GM21825 (cell line): ENCODE measurements at regions not wholly inside any gene's neighbourhood (a gene's known extent, or its start where the extent isn't known, plus 50 kb on each side); places are given as distances from the start of the nearest gene placed in this dataset.
"Not testable (repeated sequence)": the region's sequence is repeated elsewhere in the genome, so short reads cannot be mapped to it uniquely, and the experiment has no call there.

Source experiments
- ATAC-seq: cut with Tn5 transposase; IDR thresholded peaks from one replicate; pipeline ENCODE4 v1.9.1; 2021; ENCODE audit warnings: mild to moderate bottlenecking, moderate library complexity; ENCODE audit not compliant: unreplicated experiment

DNA sequence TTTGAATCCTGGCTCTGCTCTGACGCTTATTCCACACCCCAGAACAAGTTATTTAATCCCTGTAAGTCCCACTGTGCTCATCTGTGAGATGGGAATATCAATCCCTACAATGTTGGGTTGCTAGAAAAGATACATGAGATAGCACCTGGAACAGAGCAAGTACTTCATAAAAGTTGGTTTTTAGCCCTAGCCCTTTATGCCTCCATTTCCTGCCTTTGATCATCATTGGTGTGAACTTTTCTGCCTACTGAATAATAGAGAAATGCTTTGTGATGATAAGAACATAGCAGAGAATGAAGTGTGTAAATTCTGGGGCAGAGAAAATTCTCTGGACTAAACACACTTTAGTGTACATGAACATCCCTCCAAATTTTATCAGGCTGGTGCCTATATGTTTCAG, 90.3 kb upstream of the RANBP6 start:
- no peak for ATAC-seq

DNA sequence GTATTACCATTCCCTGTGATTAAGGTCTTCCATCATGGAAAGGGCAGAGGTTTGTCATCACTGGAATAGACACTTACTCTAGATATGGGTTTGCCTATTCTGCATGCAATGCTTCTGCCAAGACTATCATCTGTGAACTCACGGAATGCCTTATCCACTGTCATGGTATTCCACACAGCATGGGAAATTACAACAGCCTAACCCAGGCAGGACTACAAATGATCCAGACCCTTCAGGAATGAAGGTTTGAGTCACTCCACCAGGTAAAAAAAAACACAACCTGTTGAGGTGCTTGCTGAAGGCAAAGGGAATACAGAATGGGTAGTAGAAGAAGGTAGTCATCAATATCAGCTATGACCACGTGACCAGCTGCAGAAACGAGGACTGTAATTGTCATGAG, 89.0 kb upstream of the RANBP6 start:
- ATAC-seq: not testable (repeated sequence)

DNA sequence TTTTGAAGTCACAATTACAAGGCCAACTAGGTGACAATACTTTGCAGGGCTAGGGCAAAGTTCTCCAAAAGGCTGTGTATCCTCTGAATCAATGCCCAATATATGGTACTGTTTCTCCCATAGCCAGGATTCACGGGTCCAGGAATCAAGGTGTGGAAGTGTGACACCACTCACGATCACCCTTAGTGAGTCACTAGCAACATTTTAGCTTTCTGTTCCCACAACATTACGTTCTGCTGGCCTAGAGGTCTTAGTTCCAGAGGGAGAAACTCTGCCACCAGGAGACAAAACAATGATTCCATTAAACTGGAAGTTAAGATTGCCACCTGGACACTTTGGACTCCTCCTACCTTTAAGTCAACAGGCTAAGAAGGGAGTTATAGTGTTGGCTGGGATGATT, 88.5 kb upstream of the RANBP6 start:
- ATAC-seq: not testable (repeated sequence)

DNA sequence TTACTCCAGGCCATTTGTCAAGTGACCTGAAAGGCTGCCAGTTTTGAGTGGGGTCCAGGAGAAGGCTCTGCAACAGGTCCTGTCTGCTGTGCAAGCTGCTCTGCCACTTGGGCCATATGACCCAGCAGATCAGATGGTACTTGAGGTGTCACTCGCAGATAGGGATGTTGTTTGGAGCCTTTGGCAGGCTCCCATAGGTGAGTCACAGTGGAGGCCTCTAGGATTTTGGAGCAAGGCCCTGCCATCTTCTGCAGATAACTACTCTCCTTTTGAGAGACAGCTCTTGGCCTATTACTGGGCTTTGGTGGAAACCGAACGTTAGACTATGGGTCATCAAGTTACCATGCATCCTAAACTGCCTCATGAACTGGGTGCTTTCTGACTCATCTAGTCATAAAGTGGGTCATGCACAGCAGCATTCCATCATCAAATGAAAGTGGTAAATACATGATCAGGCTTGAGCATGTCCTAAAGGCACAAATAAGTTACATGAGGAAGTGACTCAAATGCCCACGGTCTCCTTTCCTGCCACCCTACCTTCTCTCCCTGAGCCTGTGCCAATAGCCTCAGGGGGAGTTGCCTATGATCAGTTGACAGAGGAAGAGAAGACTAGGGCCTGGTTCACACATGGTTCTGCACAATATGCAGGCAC, 87.0 kb upstream of the RANBP6 start:
- ATAC-seq: not testable (repeated sequence)

DNA sequence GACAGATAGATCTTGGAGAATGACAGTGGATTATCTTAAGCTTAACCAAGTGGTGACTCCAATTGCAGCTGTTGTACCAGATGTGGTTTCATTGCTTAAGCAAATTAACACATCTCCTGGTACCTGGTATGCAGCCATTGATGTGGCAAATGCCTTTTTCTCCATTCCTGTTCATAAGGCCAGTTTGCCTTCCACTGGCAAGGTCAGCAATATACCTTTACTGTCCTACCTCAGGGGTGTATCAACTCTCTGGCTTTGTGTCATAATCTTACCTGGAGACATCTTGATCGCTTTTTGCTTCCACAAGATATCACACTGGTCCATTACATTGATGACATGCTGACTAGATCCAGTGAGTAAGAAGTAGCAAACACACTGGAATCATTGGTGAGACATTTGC, 86.3 kb upstream of the RANBP6 start:
- ATAC-seq: not testable (repeated sequence)

DNA sequence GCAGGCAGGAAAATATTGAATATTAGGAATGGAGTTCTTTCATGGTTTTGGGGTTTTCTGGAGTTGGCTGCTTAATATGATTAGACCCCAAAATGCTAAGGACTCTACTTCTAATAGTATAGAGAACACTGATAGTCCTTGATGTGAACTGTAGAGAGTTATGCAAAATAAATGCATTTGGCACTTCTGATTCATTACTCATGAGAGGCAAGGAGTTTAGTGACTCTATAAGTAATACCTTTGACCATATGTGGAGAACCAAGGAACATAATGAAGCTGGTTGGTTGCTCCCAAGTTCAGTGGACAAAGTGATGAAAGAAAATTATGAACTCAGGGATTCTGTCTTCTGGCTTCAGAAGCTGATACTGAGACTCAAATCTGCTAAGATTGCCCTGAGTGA, 83.9 kb upstream of the RANBP6 start:
- not testable (repeated sequence) for ATAC-seq

DNA sequence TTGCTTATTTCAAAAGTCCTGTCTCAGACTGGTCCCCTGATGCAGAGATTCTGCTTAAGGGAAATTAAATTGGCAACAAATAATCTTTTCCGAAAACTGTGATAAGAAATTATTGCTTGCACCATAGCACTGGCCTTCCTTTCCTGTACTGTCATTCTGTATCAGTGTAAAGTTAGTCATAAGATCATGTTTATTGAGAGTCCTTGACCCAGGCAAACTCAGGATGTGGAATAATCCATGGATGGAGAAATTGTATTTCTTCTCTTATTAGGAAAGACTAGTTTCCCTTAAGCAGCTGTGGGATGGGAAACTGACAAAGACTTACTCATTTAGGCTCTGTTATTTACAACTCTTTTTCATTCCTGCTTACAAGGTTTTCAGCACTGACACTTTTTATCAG, 83.0 kb upstream of the RANBP6 start:
- no peak for ATAC-seq

DNA sequence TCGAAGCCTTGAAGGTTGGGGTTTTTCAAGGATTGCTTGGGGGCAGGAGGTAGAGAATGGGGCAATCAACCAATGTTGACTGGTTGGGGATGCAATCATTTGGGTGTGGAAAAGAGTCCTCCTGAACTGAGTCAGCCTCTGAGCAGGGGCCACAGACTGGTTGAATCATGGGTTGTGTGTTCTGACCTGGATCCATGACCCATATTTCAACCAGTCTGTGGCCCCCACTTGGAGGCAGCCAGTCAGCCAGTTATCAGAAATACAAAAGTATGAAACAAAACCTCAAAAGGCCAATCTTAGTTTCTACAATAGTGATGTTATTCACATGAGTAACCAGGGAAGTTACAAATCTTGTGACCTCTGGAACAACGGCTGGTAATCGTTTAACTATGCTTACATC, 81.4 kb upstream of the RANBP6 start:
- ATAC-seq: no peak

DNA sequence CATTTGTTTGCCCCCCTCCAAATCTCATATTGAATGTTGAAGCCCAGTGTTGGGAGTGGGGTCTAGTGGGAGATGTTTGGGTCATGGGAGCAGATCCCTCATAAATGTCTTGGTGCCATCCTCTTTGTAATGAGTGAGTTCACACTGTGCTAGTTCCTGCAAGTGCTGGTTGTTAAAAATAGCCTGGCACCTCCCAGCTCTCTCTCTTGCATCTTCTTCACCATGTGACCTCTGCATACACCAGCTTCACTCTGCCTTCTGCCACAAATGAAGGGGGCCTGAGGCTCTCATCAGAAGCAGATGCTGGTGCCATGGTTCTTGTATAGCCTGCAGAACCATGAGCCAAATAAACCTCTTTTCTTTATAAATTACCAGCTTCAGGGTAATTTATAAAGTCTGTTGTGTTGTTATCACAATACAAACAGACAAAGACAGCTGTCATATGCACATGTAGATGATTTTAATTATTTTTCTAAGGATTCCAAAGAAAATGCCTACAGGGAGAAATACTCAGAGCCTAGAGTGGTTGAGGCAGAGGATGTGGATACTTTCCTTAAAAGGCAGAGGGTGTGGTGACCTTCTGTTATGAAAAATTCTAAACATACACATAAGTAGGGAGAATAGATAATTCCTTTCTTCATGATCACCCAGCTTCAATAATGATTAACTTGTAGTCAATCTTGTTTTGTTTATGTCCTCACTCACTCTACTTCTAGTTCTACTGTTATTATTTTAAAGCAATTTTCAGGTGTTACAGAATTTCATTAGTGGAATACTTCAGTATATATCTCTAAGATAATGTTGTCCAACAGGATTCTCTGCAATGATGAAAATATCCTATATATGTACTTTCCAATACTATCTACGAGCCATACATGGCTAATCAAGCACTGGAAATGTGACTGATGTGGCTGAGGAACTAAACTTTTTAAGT, 75.1 kb upstream of the RANBP6 start:
- no peak for ATAC-seq

DNA sequence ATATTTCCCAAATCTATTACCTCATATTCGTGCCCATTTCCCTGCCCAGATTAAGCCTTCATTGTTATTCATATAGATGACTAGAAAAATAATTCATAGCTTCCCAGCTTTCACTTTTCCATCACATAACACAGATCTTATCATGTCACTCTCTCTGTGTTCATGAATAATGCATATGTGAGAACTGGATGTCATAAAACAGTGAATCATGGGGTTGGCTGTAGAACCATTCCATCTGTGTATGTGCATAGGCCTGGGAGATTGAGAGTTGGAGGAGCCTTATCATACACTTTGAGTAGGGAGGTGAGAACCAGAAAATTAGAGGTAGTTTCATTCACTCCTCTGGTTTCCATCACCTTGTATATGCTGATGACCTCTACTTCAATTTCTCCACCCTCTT, 73.9 kb upstream of the RANBP6 start:
- no peak for ATAC-seq

DNA sequence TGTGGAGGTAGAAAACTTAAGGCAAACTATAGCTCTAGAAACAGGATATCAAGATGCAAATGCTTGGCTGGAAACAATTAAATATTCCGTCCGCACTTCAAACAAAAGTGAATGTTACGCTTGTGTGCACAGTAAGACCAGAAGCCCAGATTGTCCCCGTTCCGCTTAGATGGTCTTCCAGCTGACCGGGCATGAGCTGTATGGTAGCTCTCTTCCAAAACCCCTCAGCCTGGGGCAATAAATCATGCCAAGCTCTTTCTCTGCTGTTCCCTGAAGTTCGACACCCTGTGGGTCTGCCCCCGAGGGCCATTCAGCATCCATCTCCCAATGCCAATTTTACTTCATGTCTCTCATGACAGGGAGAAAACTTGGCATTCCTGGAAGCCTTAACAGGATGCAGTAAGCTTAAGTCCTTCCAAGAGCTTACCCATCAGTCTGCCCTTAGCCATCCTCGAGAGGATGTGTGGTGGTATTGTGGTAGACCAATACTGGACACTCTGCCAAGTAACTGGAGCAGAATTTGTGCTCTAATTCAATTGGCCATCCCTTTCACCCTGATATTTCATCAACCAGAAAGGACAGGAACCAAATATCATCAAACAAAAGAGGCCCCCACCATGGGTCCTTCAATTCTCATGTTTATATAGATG, 70.7 kb upstream of the RANBP6 start:
- no peak for ATAC-seq

DNA sequence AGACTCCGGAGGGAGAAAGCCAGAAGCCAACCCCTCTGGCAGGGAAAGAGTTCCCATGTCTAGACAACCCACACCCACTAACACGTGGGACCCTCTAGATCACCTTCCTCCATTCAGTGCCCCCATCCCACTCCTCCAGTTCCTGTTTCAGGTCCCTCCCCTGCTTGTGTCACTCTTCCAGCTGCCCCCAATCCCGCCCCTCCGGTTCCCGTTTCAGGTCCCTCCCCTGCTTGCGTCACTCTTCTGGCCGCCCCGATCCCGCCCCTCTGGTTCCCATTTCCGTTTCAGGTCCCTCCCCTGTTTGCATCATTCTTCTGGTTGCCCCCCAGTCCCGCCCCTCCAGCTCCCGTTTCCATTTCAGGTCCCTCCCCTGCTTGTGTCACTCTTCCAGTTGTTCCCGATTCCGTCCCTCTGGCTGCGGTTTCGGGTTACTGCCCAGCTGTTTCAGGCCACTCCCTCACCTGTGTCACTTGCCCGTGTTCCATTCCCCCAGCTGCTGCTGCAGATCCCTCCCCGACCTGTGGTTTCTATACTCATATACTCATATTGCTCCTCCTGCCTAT, 64.8 kb upstream of the RANBP6 start:
- ATAC-seq: peak; percentile 96

DNA sequence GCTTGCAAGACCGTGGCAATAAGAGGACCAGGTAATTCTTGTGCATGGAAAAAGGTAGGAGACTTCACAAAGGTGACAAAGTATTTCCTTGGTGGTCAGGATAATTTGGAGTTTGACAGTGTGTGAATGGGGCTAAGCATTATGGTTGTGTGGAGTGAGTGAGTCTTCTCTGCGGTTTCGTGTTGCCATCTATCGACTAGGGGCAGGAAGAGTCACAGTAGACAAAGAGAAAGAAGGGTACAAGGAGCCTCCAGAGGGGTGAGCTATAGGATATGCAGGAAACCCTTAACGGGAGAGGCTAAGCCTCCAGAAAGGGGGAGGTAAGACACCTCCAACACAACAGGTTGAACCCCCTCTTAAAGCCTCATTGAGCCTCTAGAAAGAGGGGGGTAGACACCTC, 64.0 kb upstream of the RANBP6 start:
- ATAC-seq: no peak

DNA sequence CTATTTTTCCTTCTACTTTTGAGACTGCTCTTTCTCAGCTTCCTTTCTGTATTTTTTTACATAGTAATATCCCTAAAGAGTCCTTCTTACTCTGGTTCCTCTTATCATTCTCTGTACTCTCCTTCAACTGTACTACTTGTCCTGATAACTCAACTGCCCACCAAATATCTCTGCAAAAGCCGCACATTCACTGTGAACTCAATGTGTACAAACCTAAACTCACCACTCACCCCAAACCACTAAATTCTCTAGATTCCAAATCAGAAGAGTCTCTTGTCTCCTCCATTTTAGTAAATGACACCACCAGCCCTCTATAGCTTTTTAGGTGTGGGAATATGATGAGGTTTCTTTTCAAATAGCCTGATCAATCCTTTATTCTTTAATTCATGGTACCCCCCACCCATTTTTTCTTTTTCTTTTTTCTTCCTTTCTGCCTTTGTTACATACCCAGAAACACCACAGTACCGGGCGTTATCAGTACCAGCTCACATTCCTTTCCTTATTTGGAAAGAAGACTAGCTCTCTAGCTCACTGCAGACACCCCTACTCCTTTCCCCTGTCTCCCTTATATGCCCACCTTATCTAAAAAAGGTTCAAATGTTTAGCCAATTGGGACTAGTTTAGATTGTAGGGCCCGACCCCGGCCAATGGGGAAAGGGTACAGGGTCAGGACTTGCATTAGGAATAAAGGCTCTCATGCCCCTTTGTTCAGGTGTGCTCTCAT, 63.1 kb upstream of the RANBP6 start:
- ATAC-seq: no peak

DNA sequence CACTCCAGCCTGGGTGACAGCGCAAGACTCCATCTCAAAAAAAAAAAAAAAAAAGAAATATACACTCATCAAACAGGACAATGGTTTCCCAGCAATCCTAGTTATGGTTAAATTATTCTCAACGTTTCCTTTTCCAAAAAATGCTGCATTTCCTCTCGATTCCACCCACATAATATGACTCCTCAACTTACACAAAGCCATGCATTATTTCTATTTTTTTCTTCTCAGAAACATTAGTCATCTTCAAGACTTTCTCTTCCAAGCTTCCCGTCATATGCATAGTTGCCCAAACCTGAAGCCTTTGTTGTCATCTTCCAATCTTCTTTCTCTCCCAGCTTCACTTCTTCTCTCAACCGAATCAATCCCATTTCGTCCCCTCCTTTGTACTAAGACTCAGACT, 61.4 kb upstream of the RANBP6 start:
- no peak for ATAC-seq

DNA sequence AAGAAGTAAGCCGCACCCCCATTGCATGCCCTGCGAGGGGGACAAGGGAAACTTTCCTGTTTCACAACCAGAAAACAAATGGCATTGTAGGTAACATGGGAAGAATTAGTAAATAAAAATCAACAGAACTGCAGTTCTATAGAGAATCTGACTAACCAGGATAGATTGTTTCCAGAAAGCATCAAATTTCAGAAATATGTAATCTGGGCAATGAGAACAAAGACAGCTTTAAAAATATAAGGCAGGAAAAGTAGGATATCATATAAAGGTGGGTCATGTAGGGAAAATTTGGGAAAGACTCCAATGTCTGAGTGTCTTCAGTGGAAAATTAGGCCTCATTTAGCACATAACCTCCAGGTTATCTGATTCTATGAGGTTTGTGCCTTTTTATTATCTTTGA, 58.3 kb upstream of the RANBP6 start:
- ATAC-seq: no peak

DNA sequence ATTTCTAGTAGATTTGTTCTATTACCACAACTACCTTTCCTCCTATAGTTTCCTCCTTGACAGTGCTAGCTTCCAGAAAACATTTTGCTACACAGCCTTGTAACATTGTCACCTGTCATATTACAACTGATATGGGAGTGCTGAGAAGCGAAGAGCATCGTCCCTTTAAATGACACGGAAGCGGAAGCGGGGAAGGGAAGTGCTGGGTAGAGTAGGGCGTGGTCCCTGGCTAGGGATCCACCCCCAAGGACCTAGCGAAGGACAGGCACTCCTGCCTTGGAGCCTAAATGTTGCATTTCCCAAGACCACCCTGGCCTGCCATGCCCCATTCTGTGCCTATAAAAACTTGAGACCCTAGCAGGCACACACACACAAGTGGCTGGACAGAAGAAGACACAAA, 57.4 kb upstream of the RANBP6 start:
- no peak for ATAC-seq

DNA sequence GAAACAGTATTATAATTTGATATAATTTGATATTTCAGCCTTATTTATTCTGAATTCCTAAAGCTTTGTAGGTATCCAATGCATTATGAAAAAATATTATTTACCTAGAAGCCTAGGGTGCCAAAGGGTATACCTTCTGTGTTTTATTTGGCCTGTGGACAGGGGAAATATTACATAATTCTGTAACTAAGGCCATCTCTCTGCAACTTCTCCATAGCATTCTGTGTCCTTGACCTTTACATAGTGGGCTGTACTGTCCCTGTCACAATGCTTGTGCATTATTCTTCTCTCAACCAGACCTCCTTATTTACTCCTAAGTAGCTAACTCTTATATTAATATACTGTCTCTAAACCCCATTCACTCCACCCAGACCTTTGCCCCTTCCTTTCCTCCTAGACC, 57.0 kb upstream of the RANBP6 start:
- ATAC-seq: no peak

DNA sequence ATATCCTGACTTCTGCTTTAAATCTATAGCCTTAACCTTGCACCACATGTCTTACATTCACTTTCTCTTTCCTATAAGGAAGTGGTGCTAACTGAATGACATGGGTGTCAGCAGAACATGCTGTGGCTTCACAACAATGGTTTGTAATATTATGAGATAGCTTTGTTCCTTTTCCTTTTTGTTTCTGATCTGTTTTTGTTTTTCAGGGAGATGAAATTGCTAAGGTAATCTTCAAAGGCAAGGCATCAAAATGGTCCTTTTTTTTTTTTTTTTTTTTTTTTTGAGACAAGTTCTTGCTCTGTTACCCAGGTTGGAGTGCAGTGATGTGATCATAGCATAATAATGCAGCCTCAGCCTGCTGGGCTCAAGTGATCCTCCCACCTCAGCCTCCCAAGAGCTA, 53.6 kb upstream of the RANBP6 start:
- ATAC-seq: peak; percentile 96

DNA sequence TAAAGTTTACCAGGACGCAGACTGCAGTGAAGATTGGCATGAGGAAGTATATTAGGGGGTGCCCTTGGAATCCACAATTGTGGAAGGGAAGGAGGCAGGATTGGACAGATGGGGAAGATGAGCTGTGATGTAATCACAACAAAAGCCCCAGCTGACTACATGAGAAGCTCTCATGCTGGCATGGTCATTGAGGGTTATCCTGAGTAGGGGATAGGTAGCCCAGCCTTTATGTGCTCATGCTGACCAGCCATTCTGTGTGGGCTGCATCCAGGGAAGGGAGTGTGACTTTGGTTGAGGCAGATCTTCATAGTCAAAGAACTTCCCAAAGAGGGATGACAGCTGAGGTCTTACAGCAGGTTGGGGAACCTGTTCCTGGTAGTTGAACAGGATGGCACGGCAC, 52.0 kb upstream of the RANBP6 start:
- no peak for ATAC-seq
